ENCODE measurements at regions not wholly inside any gene's neighbourhood (a gene's known extent, or its start where the extent isn't known, plus 50 kb on each side); places are given as distances from the start of the nearest gene placed in this dataset.
"Not testable (repeated sequence)": the region's sequence is repeated elsewhere in the genome, so short reads cannot be mapped to it uniquely, and the experiment has no call there.

- no peaks in the 10 kb centered on the region for H3K27me3 Mint-ChIP-seq
- no peaks in the 10 kb centered on the region for H3K36me3 Mint-ChIP-seq
- no peak overlapping the region for H3K4me3 Mint-ChIP-seq
- ChIA-PET CTCF (no interaction called here), POLR2A (no interaction called here)
- no peaks in the 10 kb centered on the region for H3K4me1 Mint-ChIP-seq (ENCODE audit: low read depth)
- intact Hi-C loops (cut with micrococcal nuclease): no loop called here
- DNase-seq: no peak
- H3K9me3 Mint-ChIP-seq: peaks cover 5% of the 10 kb centered on the region
- H3K27ac Mint-ChIP-seq: no peak overlapping the region
Measured at GRCh38 chr5:105619725-105620124, 2051.0 kb downstream of the EFNA5 start.

DNA sequence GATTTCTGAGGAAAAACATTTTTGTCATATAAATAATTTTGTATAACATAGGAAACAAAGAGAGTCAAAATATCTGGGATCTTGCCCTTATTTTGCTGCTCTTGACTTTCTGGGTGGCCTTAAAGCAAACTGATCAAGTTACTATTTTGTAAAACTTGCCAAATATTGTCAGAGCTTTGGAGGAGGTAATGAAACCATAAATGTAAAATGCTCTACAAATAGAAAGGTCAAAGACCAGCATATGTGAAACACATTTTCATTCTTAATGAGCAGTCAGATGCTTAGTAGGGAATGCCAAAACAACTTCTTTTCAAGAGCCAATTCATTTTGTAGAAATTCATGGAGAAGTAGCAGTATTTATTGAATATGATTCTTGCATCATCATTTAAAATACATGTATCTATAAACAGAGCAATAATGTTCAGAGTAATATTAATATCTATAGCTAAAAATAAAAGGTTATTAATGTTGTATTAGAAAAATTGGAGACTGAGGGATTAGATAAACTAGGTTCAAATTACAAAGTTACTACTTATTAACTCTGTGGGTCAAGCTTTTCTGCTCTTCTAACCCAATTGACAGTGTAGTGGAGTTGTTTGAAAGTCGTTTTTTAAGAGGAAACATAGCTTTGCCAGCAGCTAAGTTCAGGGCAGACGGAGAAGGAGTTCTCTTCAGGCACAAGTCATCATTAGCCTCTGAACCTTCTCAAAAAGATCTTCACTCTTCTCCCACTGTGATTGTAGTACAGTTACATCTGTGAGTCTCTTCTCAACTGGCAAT lies 2053.1 kb downstream of the EFNA5 start:
- peaks cover 8% of the 10 kb centered on the region for H3K9me3 Mint-ChIP-seq
- intact Hi-C loops (cut with micrococcal nuclease): no loop called here
- no peak overlapping the region for H3K4me3 Mint-ChIP-seq
- ChIA-PET CTCF (no interaction called here), POLR2A (no interaction called here)
- H3K27ac Mint-ChIP-seq: no peak overlapping the region
- H3K27me3 Mint-ChIP-seq: no peaks in the 10 kb centered on the region
- H3K36me3 Mint-ChIP-seq: no peaks in the 10 kb centered on the region
- DNase-seq: no peak
- no peaks in the 10 kb centered on the region for H3K4me1 Mint-ChIP-seq (ENCODE audit: low read depth)

GRCh38 chr5:105616599-105616998 lies 2054.0 kb upstream of the NUDT12 start:
- Mint-ChIP-seq H3K4me3 (no peak overlapping the region), H3K27me3 (no peaks in the 10 kb centered on the region), H3K4me1 (ENCODE audit: low read depth) (no peaks in the 10 kb centered on the region), H3K9me3 (peaks cover 4% of the 10 kb centered on the region), H3K27ac (no peak overlapping the region), H3K36me3 (no peaks in the 10 kb centered on the region)
- no peak for DNase-seq
- POLR2A ChIA-PET: no interaction called here
- CTCF ChIA-PET: no interaction called here
- intact Hi-C loops (cut with micrococcal nuclease): no loop called here

GRCh38 chr5:105602406-105602805 lies 2039.8 kb upstream of the NUDT12 start:
- H3K4me3 Mint-ChIP-seq; POLR2A ChIA-PET; CTCF ChIA-PET; H3K27me3 Mint-ChIP-seq; DNase-seq; H3K4me1 Mint-ChIP-seq (ENCODE audit: low read depth); H3K36me3 Mint-ChIP-seq; intact Hi-C loops (cut with micrococcal nuclease); H3K27ac Mint-ChIP-seq: not testable (repeated sequence)
- H3K9me3 Mint-ChIP-seq: peaks cover 36% of the 10 kb centered on the region

- H3K9me3 Mint-ChIP-seq: peaks cover 13% of the 10 kb centered on the region
- no peak overlapping the region for H3K27ac Mint-ChIP-seq
- no peak overlapping the region for H3K4me3 Mint-ChIP-seq
- ChIA-PET POLR2A (no interaction called here), CTCF (interaction anchor here (0.6 kb wide), 1 partner anchor 52 kb away, joined by 3 read pairs; no protein-coding TSS in a partner anchor)
- intact Hi-C loops (cut with micrococcal nuclease): no loop called here
- DNase-seq: no peak
- H3K4me1 Mint-ChIP-seq (ENCODE audit: low read depth): no peaks in the 10 kb centered on the region
- no peaks in the 10 kb centered on the region for H3K27me3 Mint-ChIP-seq
- no peaks in the 10 kb centered on the region for H3K36me3 Mint-ChIP-seq
Measured at GRCh38 chr5:105593011-105593760, 2030.6 kb upstream of the NUDT12 start.

GRCh38 chr5:105587963-105588662 lies 2025.5 kb upstream of the NUDT12 start:
- no peaks in the 10 kb centered on the region for H3K4me1 Mint-ChIP-seq (ENCODE audit: low read depth)

GRCh38 chr5:105581988-105582690 lies 2019.5 kb upstream of the NUDT12 start:
- CTCF ChIA-PET: no interaction called here
- no peak overlapping the region for H3K4me3 Mint-ChIP-seq
- H3K36me3 Mint-ChIP-seq: no peaks in the 10 kb centered on the region
- intact Hi-C loops (cut with micrococcal nuclease): no loop called here
- no peaks in the 10 kb centered on the region for H3K4me1 Mint-ChIP-seq (ENCODE audit: low read depth)
- H3K27ac Mint-ChIP-seq: no peak overlapping the region
- no peaks in the 10 kb centered on the region for H3K27me3 Mint-ChIP-seq
- POLR2A ChIA-PET: no interaction called here
- H3K9me3 Mint-ChIP-seq: peaks cover 17% of the 10 kb centered on the region
- DNase-seq: no peak

More at GRCh38 chr5:105587963-105588662, 2025.5 kb upstream of the NUDT12 start:
- Mint-ChIP-seq H3K27ac (no peak overlapping the region), H3K4me3 (no peak overlapping the region), H3K9me3 (peaks cover 9% of the 10 kb centered on the region), H3K27me3 (no peaks in the 10 kb centered on the region), H3K36me3 (no peaks in the 10 kb centered on the region)
- POLR2A ChIA-PET: no interaction called here
- DNase-seq: no peak
- CTCF ChIA-PET: no interaction called here
- intact Hi-C loops (cut with micrococcal nuclease): no loop called here

DNA sequence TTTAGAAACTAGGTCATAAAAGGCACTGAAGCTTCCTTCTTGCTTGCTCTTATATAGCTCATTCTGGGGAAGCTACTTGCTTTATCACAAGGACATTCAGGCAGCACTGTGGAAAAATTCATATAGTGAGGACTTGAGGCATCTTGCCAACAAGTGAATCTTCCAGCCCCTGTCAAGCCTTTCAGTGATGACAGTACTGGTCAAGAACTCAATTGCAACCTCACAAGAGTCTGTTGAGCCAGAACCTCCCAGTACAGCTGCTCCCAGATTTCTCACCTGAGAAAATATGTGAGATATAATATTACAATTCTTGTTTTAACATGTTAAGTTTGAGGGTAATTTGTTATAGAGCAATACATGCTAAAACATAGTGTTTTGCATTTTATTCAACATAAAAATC lies 2011.0 kb upstream of the NUDT12 start:
- DNase-seq: no peak
- H3K27ac Mint-ChIP-seq: no peak overlapping the region
- no peaks in the 10 kb centered on the region for H3K36me3 Mint-ChIP-seq
- ChIA-PET POLR2A (no interaction called here), CTCF (no interaction called here)
- H3K4me1 Mint-ChIP-seq (ENCODE audit: low read depth): no peaks in the 10 kb centered on the region
- intact Hi-C loops (cut with micrococcal nuclease): no loop called here
- H3K27me3 Mint-ChIP-seq: no peaks in the 10 kb centered on the region
- no peak overlapping the region for H3K4me3 Mint-ChIP-seq
- H3K9me3 Mint-ChIP-seq: peaks cover 8% of the 10 kb centered on the region

GRCh38 chr5:105565531-105565930 lies 2002.9 kb upstream of the NUDT12 start:
- H3K36me3 Mint-ChIP-seq: no peaks in the 10 kb centered on the region
- H3K27me3 Mint-ChIP-seq: no peaks in the 10 kb centered on the region
- peaks cover 12% of the 10 kb centered on the region for H3K9me3 Mint-ChIP-seq
- DNase-seq: no peak
- ChIA-PET CTCF (no interaction called here), POLR2A (no interaction called here)
- intact Hi-C loops (cut with micrococcal nuclease): no loop called here
- no peaks in the 10 kb centered on the region for H3K4me1 Mint-ChIP-seq (ENCODE audit: low read depth)
- H3K4me3 Mint-ChIP-seq: no peak overlapping the region
- no peak overlapping the region for H3K27ac Mint-ChIP-seq

- Mint-ChIP-seq H3K27ac (no peak overlapping the region), H3K9me3 (peaks cover 13% of the 10 kb centered on the region), H3K27me3 (no peaks in the 10 kb centered on the region), H3K36me3 (no peaks in the 10 kb centered on the region), H3K4me3 (no peak overlapping the region), H3K4me1 (ENCODE audit: low read depth) (no peaks in the 10 kb centered on the region)
- CTCF ChIA-PET: no interaction called here
- no peak for DNase-seq
- POLR2A ChIA-PET: no interaction called here
- intact Hi-C loops (cut with micrococcal nuclease): no loop called here
Measured at GRCh38 chr5:105563842-105564241, 2001.3 kb upstream of the NUDT12 start.

DNA sequence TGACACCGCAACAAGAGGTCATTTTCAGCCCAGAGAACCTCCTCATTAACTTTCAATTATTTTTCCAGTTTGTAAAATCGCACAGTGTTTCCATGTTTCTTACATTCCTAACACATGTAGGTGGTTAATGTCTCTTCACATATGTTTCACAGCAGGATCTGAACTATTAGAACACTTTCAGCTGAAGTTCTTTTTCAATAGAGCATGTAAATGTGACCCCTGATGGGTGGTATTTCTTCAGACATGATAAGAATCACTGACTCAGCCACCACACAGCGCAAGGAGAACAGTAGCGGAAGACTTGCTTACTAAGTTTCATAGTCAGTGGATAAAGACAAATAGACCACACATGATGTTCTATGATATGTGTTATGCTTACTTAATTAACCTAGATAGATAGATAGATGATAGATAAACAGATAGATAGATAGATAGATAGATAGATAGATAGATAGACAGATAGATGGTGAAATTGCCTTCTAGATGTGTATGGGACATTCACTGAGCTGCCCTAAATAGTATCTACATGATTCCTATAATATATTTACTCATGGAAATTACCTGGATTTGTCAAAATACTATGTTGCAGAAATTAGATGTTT lies 1992.1 kb upstream of the NUDT12 start:
- Mint-ChIP-seq H3K27ac (no peak overlapping the region), H3K27me3 (no peaks in the 10 kb centered on the region), H3K4me1 (ENCODE audit: low read depth) (no peaks in the 10 kb centered on the region), H3K36me3 (no peaks in the 10 kb centered on the region), H3K4me3 (no peak overlapping the region), H3K9me3 (peaks cover 12% of the 10 kb centered on the region)
- ChIA-PET POLR2A (no interaction called here), CTCF (no interaction called here)
- no peak for DNase-seq
- intact Hi-C loops (cut with micrococcal nuclease): no loop called here

DNA sequence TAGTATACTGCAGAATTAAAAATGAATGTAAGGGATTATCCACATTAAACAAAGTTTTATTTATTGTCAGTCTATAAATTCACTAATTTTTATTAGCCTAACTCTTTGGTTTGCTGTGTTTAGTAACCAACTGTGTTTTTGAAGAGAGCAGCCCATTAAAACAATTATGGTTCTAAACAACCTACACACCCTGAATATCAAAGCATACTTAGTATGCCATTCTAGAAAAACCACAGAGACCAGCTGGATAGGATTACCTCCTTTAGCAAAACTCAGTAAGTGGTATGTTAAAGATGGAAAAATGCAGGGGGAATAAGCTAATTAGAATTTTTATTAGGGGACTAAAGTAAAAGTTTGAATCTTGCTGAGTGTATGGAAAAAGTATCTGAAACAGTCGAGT lies 1981.7 kb upstream of the NUDT12 start:
- intact Hi-C loops (cut with micrococcal nuclease): no loop called here
- no peak overlapping the region for H3K4me3 Mint-ChIP-seq
- DNase-seq: no peak
- no peak overlapping the region for H3K27ac Mint-ChIP-seq
- no peaks in the 10 kb centered on the region for H3K36me3 Mint-ChIP-seq
- H3K27me3 Mint-ChIP-seq: no peaks in the 10 kb centered on the region
- H3K9me3 Mint-ChIP-seq: peaks cover 8% of the 10 kb centered on the region
- ChIA-PET POLR2A (no interaction called here), CTCF (no interaction called here)
- no peaks in the 10 kb centered on the region for H3K4me1 Mint-ChIP-seq (ENCODE audit: low read depth)

Measured in activated CD4-positive, alpha-beta memory T cell treated with anti-CD3 and anti-CD28 coated beads for 36 hours (primary cell).